ENCODE measurements at regions not wholly inside any gene's neighbourhood (a gene's known extent, or its start where the extent isn't known, plus 50 kb on each side); places are given as distances from the start of the nearest gene placed in this dataset.
A peak's percentile ranks its signal among the peaks of the same experiment; 100 is the strongest.
"Not testable (repeated sequence)": the region's sequence is repeated elsewhere in the genome, so short reads cannot be mapped to it uniquely, and the experiment has no call there.

- DNase-seq (ENCODE audit: low read depth in 2 of 2), result peak in 1 of 2 experiments; percentile 27
Measured at GRCh38 chr3:106398891-106399600, 530.2 kb upstream of the CBLB start.

GRCh38 chr3:106399761-106400160, 530.9 kb upstream of the CBLB start:
- no peak for DNase-seq (ENCODE audit: low read depth in 2 of 2)

DNA sequence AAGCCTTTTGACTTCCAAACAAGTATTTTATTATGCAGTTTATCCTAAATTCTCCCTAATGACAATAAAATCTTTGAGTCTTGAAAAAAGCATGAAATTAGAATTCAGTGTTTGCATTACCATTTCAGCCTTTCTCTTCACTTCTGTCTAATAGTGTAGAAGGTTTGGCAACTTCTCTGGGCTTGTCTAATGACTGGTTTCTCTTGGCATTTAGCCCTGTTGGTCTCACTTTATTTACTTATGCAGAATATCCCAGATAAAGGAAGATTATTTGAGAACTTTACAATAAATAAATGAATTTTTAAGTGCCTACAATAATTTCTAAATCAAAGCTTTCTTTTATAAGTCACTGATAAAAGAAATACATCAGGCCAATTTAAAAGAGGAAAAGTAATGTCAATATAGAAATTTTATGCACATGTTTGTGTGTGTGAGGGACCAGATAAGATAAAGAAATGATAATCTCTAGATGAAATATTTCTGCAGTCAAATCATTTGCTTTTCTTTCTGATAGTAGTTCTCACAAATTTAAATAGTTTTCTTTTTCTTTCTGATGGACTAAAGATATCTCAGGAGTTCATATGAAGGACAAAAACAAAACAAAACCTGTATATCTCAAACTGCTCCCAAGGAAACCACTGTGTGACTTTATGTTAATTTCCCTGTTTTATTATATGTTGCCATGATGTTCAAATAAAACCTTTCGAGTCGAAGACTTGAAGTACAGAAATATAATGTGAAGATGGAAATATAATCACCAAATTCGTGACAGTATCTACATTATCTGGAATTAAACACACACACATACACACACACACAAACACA, 533.1 kb upstream of the CBLB start:
- no peak for DNase-seq (ENCODE audit: low read depth in 2 of 2)

DNA sequence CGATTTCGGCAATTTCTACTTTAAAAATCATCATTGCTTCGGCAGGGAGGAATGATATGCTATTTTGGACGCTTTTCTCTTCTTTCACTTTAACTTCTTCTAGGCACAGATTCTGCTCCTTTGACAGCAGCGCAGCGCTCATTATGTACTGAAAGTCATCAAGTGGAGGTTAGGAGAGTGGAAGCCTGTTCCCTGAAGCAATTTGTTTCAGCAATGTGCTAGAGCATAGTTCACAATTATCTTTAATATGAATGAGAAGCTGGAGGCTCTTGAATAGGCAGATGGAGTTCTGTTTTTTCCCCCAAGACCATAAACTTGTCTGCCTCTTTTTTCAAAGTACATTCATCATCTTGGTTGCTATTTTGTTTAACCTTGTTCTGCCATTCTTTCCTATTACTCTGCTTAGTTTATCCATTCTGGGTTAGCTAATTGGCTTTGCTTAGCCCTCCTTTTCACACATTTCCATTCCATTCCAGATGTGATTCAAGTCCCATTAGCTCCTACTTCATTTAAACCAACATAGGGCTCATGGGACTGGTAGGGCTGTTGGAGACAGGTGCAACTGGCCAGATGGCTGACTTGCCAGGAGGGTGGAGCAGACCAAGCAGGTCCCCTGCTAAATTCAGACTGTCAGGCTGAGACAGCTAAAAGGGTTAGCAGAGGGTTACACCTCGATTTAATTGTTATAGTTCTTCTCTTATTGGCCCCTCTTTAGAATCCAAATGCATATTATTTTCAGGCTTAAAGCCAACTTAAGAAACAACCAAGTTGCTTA, 534.7 kb upstream of the CBLB start:
- DNase-seq (ENCODE audit: low read depth in 2 of 2), result no peak

GRCh38 chr3:106413683-106414082, 544.9 kb upstream of the CBLB start:
- no peak for DNase-seq (ENCODE audit: low read depth in 2 of 2)

- no peak for DNase-seq (ENCODE audit: low read depth in 2 of 2)
Measured at GRCh38 chr3:106420628-106421027, 551.8 kb upstream of the CBLB start.

DNA sequence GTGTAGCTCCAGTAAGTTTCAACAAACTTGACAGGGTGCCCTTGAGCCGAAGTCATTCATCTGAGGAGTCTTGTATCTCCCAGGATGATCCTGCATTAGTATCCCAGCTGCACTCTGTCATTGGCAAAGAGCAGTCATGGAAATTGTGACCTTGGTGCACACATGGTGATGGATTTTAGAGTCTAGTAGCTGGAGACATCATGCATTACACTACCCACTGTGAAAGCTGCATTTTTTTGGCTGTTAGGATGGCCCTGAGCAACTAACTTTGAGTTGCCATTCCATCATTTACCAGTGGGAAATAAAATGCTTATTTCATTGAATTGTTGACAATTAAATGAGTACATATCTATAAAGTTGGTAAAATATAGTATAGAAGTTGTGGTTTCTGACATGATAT, 552.6 kb upstream of the CBLB start:
- DNase-seq (ENCODE audit: low read depth in 2 of 2), result no peak

DNA sequence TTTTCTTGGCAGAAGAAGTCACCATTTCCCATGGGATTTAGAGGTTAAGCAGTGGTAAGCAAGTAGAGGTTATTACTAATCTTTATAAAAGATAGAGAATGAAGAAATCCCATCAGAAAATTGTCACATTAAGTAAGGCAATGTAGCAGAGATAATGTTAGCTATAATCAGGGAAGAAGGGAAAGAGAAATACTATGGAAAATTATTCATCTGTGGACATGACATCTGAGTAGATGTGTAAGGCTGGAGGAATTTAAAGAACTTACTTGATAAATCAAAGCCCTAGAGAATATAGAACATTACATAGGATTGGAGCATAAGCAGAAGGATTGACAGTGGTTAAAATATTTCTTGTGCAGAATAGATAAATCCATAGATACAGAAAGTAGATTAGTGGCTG, 553.1 kb upstream of the CBLB start:
- peak; percentile 57 to 59 for DNase-seq (ENCODE audit: low read depth in 2 of 2)

GRCh38 chr3:106423321-106424225, 554.8 kb upstream of the CBLB start:
- DNase-seq (ENCODE audit: low read depth in 2 of 2), result no peak

DNA sequence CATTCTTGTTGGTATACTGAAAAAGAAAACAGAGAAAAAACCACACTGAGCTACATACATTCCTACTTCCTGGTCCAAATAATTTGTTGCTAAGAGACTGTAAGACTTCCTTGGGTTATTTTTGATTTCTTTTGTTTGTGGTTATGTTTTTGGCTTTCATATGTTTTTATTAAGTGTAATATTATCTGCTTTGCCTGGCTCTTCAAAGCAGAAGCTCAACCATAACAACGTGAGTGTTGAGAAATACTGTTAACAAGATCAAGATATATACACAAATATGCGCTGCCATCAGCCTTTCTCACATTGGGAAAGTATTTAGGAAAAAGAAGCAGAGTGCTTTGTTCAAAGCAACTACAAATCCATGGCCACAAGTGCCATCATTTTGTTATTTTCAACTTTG, 556.2 kb upstream of the CBLB start:
- DNase-seq (ENCODE audit: low read depth in 2 of 2), result peak; percentile 77 to 79

DNA sequence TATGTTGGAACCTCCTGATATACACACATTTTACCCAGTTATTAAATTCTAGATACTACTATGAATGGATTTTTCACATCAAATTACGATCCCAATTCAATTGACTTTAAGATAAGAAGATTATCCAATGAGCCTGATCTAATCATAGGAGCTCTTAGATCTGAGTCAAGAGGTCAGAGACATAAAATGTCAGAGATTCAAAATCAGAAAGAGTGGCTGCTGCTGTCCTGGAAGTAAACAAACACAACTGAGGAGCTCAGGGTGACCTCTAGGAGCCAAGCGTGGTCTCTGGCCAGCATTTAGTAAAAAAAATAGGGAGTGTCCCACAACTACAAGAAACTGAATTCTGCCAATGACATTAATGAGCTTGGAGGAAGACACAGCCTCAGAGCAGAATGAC, 557.1 kb upstream of the CBLB start:
- DNase-seq (ENCODE audit: low read depth in 2 of 2), result no peak

- peak; percentile 98 to 99 for DNase-seq (ENCODE audit: low read depth in 2 of 2)
Measured at GRCh38 chr3:106428565-106428994, 559.8 kb upstream of the CBLB start.

- DNase-seq (ENCODE audit: low read depth in 2 of 2), result no peak
Measured at GRCh38 chr3:106431721-106432120, 562.9 kb upstream of the CBLB start.

GRCh38 chr3:106435899-106436453, 567.2 kb upstream of the CBLB start:
- no peak for DNase-seq (ENCODE audit: low read depth in 2 of 2)

- DNase-seq (ENCODE audit: low read depth in 2 of 2), result no peak
Measured at GRCh38 chr3:106438887-106439286, 570.1 kb upstream of the CBLB start.

GRCh38 chr3:106440672-106441071, 571.9 kb upstream of the CBLB start:
- no peak for DNase-seq (ENCODE audit: low read depth in 2 of 2)

DNA sequence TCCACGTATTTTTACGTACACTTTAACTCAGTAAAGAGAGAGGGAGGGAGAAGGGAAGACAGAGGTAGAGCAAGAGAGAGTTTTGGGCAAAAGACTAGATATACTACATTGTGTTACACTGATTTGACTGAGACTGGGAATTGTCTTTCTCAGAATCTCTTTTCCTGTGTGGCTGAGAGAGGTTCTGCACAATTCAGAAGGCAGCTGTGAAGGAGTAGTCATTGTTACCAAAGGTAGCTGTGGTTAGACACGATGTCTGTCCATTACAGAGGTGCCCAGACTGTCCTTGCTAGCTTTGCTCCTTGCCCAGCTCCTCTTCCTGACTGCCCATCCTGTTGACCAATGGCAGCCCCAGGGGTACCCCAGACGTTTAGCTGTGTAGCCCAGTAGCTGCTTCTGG, 577.5 kb upstream of the CBLB start:
- no peak for DNase-seq (ENCODE audit: low read depth in 2 of 2)

DNA sequence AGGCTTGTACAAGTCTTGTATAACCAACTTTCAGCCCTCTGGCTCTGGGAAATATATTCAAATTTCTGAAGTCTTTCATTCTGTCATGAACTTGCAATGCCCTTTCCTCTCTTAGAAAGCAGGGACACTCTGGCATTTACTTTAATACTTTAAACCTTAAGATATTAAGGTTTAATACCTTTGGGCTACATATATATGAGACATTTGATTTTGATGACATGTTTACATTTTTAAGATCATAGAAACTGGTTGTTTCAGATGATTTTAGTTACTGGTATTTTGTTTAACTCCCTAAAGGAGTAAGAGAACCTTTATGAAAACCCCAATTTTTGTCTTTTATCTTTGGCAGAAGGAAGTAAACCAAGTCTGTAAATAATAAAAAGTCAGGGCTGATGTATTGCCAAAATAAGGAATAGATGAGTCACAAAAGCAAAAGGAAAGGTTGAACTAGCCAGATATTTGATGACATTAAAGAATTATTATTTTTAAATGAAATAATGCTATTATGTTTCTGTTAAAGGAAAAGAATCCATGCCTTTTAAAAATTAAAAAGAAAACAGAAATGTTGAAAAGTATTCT, 579.0 kb upstream of the CBLB start:
- no peak for DNase-seq (ENCODE audit: low read depth in 2 of 2)

DNA sequence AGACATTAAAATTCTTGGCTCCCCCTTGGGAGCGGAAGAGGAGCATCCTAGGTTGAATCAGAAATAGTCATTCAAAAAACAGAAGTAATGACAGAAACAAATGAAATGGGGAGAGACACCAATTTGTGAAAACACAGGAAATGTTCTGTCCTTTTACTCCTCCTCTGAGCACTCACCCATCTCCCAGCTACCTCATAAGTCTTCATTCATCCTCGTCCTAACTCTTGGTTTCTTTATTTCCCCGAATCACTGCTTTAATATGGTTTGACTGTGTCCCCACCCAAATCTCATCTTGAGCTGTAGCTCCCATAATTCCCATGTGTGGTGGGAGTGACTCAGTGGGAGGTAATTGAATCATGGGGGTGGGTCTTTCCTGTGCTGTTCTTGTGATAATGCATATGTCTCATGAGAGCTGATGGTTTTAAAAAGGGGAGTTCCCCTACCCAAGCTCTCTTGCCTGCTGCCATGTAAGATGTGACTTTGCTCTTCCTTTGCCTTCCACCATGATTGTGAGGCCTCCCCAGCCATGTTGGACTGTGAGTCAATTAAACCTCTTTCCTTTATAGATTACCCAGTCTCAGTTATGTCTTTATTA, 579.7 kb upstream of the CBLB start:
- not testable (repeated sequence) for DNase-seq (ENCODE audit: low read depth in 2 of 2)

DNA sequence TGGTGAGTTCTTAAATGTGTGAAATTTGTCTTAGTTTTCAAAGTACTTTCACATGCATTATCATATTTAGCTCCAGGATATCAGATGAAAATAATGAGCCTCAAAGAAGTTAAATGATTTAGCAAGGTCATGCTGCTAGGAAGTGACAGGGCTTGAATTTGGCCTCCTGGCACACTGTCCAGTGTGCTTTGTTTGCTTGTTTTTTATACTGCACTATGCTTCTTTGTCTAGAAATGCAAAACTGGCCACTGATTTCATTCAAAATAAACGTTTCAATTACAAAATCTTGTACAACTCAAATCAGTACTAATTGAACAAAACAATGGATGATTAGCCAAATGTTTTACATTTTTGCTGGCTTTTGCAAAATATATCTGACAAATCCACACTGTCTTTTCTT, 583.3 kb upstream of the CBLB start:
- no peak for DNase-seq (ENCODE audit: low read depth in 2 of 2)

Data from fibroblast of skin of left quadriceps (primary cell).